Karpas-422 (cell line): ENCODE measurements at regions not wholly inside any gene's neighbourhood (a gene's known extent, or its start where the extent isn't known, plus 50 kb on each side); places are given as distances from the start of the nearest gene placed in this dataset.

Experiments
- DNase-seq: peaks from one replicate; pipeline ENCODE4 v3.0.0-alpha.2; 2015
- H2AFZ ChIP-seq: fragments of 200-600 bp; sonication (generic); 2 replicates; pipeline ENCODE4 v1.6.1; 2014; ENCODE audit warnings: antibody characterized with exemption, low read length, mixed read lengths
- H3K27ac ChIP-seq: fragments of 200-600 bp; sonication (generic); 2 replicates; pipeline ENCODE4 v1.5.1; 2014; ENCODE audit warnings: mild to moderate bottlenecking, low read length, moderate library complexity
- H3K27me3 ChIP-seq: fragments of 200-600 bp; sonication (generic); 2 replicates; pipeline ENCODE4 v1.6.1; 2014; ENCODE audit warnings: low read length, mixed read lengths
- H3K36me3 ChIP-seq: fragments of 200-600 bp; sonication (generic); 2 replicates; pipeline ENCODE4 v1.6.1; 2014; ENCODE audit warnings: low read length, mixed read lengths; ENCODE audit not compliant: insufficient read depth
- H3K4me1 ChIP-seq: fragments of 200-600 bp; sonication (generic); 2 replicates; pipeline ENCODE4 v1.6.1; 2014; ENCODE audit warnings: mild to moderate bottlenecking, low read length, mixed read lengths
- H3K4me2 ChIP-seq: fragments of 200-600 bp; sonication (generic); 2 replicates; pipeline ENCODE4 v1.6.1; 2014; ENCODE audit warnings: low read length, low read depth, mild to moderate bottlenecking; ENCODE audit not compliant: poor library complexity, severe bottlenecking
- H3K4me3 ChIP-seq: fragments of 200-600 bp; sonication (generic); 2 replicates; pipeline ENCODE4 v1.5.1; 2014; ENCODE audit warnings: mild to moderate bottlenecking, antibody characterized with exemption, low read length, mixed read lengths
- H3K79me2 ChIP-seq: fragments of 200-600 bp; sonication (generic); 2 replicates; pipeline ENCODE4 v1.6.1; 2014; ENCODE audit warnings: mild to moderate bottlenecking, low read length, mixed read lengths
- H3K9ac ChIP-seq: fragments of 200-600 bp; sonication (generic); 2 replicates; pipeline ENCODE4 v1.6.0; 2014; ENCODE audit warnings: low read length
- H3K9me2 ChIP-seq: fragments of 200-600 bp; sonication (generic), shearing (Covaris generic); replicated peaks from 2 replicates; pipeline ENCODE4 v1.6.0; 2014; ENCODE audit warnings: mild to moderate bottlenecking, low read length, moderate library complexity; ENCODE audit not compliant: insufficient read depth
- H3K9me3 ChIP-seq: fragments of 300-700, 200-600 bp; sonication (generic); 2 replicates; pipeline ENCODE4 v1.6.1; 2014; ENCODE audit warnings: low read length, mixed read lengths
- H4K20me1 ChIP-seq: fragments of 200-600 bp; sonication (generic); 2 replicates; pipeline ENCODE4 v1.6.1; 2014; ENCODE audit warnings: mild to moderate bottlenecking, antibody characterized with exemption, low read length, low read depth; ENCODE audit not compliant: insufficient read depth

DNA sequence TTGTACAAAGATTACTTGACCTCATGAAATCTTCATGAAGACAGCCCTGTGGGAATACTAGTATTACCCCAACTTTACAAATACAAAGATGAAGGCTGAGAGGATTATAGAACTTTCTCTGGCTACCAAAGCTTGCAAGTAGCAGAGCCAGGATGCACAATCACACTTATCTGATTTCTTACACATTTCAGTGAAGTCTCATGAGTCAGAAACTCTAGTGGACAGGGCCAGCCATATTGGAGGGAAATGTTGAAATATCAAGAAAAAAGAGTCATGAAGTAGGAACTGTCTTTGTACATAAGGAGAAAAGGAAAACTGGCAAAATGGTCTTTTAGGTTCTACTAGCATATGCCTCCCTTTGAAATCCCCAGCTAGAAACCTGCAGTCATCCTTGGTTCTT is 369.6 kb upstream of the WWC1 start:
- Histone ChIP-seq H4K20me1 (no peaks in the 10 kb centered on the region), H3K9ac (no peak overlapping the region), H3K36me3 (no peaks in the 10 kb centered on the region), H3K4me3 (no peak overlapping the region), H3K9me3 (no peaks in the 10 kb centered on the region), H3K4me1 (no peaks in the 10 kb centered on the region), H3K4me2 (no peak overlapping the region), H2AFZ (no peak overlapping the region), H3K27me3 (no peaks in the 10 kb centered on the region), H3K79me2 (no peaks in the 10 kb centered on the region), H3K9me2 (no peaks in the 10 kb centered on the region), H3K27ac (no peak overlapping the region)
- DNase-seq: no peak

DNA sequence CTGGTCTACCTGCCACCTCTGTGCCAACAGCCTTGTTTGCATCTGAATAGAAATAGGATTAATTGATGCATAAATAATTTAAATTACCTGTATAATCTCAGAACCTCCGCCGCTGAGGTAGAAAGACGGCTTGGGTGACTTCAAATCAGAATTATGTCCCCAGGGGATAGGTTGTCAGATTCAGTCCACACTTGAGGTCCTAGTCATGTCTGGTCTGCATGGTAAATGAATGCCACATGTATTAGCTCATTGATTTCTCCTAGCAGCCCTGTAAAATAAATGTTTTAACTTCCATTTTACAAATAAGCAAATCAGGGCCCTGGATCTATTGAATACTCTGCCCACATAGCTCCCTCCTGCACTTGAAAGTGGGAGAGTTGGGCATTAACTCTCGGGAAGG is 368.0 kb upstream of the WWC1 start:
- no peaks in the 10 kb centered on the region for H3K4me1 ChIP-seq
- no peaks in the 10 kb centered on the region for H3K9me2 ChIP-seq
- no peaks in the 10 kb centered on the region for H4K20me1 ChIP-seq
- no peak overlapping the region for H3K4me2 ChIP-seq
- DNase-seq: no peak
- H3K79me2 ChIP-seq: no peaks in the 10 kb centered on the region
- no peak overlapping the region for H3K27ac ChIP-seq
- no peaks in the 10 kb centered on the region for H3K9me3 ChIP-seq
- no peak overlapping the region for H3K4me3 ChIP-seq
- no peak overlapping the region for H2AFZ ChIP-seq
- H3K27me3 ChIP-seq: no peaks in the 10 kb centered on the region
- H3K9ac ChIP-seq: no peak overlapping the region
- H3K36me3 ChIP-seq: no peaks in the 10 kb centered on the region

DNA sequence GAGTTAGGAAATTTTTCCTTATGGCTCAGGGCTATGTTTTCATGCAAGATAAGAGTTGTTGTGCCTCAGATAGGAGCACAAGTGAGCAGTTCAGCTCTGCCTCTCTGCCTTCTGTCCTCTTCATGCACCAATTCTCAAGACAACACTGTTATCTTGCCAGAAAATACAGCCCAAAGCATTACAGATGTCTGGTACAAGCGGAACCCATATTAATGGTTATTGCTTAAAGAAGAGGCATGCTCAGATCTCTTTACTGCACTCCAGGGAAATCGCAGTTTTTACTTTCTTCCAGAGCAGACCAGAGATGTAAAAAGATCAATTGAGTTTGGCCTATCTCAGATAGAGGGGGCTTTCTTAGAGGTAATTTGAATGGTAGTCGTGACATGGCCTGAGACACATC is 361.6 kb upstream of the WWC1 start:
- Histone ChIP-seq H3K9ac (no peak overlapping the region), H3K36me3 (no peaks in the 10 kb centered on the region), H2AFZ (no peak overlapping the region), H4K20me1 (no peaks in the 10 kb centered on the region), H3K9me3 (no peaks in the 10 kb centered on the region), H3K79me2 (no peaks in the 10 kb centered on the region), H3K9me2 (no peaks in the 10 kb centered on the region), H3K4me1 (no peaks in the 10 kb centered on the region), H3K27me3 (no peaks in the 10 kb centered on the region), H3K27ac (no peak overlapping the region), H3K4me3 (no peak overlapping the region), H3K4me2 (no peak overlapping the region)
- DNase-seq: no peak

DNA sequence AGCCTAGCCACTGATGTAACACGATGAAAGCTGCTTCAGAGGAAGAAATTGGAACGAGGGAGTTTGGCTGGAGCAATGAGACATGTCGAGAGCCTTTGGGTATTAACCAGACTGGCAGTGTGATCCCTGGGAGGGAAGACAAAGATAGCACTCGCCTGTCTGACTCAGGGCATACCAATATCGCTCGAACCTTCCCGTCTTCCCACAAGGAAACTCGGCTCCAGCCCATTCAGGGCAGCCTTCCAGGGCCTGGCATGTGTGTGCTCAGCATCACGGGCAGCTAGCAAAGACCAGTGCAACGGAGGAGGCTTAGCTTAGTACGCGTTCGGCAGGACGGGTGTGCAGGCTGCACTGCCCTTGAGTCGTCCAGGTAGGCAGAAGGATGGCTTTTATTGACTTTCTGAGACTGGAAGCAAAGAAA is 356.9 kb upstream of the WWC1 start:
- H3K27ac ChIP-seq: no peak overlapping the region
- H2AFZ ChIP-seq: no peak overlapping the region
- H3K27me3 ChIP-seq: no peaks in the 10 kb centered on the region
- H3K4me2 ChIP-seq: no peak overlapping the region
- H3K4me1 ChIP-seq: no peaks in the 10 kb centered on the region
- no peaks in the 10 kb centered on the region for H3K9me2 ChIP-seq
- no peak overlapping the region for H3K9ac ChIP-seq
- no peak for DNase-seq
- no peaks in the 10 kb centered on the region for H4K20me1 ChIP-seq
- H3K9me3 ChIP-seq: no peaks in the 10 kb centered on the region
- H3K79me2 ChIP-seq: no peaks in the 10 kb centered on the region
- no peak overlapping the region for H3K4me3 ChIP-seq
- H3K36me3 ChIP-seq: no peaks in the 10 kb centered on the region

DNA sequence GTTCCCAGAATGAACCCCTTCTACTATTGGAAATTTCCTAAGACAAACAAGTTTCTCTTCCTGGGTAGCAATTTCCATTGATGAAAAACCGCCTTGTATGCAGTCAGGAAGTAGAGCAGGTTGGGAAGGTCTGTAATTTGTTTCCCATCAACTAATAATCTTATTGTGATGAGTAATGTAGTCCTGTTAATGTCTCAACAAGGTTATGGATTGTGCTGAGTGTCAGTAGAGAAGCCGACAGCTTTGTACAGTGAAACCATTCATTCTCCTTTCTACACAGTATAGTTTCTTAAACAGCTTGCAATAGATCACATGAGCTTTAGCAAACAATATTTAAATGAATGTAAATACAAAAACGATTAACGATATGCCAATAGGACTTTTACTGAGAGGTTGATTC is 355.4 kb upstream of the WWC1 start:
- no peak overlapping the region for H3K27ac ChIP-seq
- H3K79me2 ChIP-seq: no peaks in the 10 kb centered on the region
- no peak overlapping the region for H3K4me3 ChIP-seq
- DNase-seq: no peak
- no peaks in the 10 kb centered on the region for H3K27me3 ChIP-seq
- no peaks in the 10 kb centered on the region for H4K20me1 ChIP-seq
- H2AFZ ChIP-seq: no peak overlapping the region
- no peaks in the 10 kb centered on the region for H3K4me1 ChIP-seq
- H3K9me3 ChIP-seq: no peaks in the 10 kb centered on the region
- H3K9ac ChIP-seq: no peak overlapping the region
- H3K36me3 ChIP-seq: no peaks in the 10 kb centered on the region
- no peaks in the 10 kb centered on the region for H3K9me2 ChIP-seq
- H3K4me2 ChIP-seq: no peak overlapping the region

- H3K9me3 ChIP-seq: no peaks in the 10 kb centered on the region
- DNase-seq: no peak
- H3K9ac ChIP-seq: no peak overlapping the region
- no peak overlapping the region for H2AFZ ChIP-seq
- H3K4me1 ChIP-seq: no peaks in the 10 kb centered on the region
- no peak overlapping the region for H3K4me3 ChIP-seq
- no peaks in the 10 kb centered on the region for H3K9me2 ChIP-seq
- H3K27me3 ChIP-seq: no peaks in the 10 kb centered on the region
- no peaks in the 10 kb centered on the region for H4K20me1 ChIP-seq
- no peaks in the 10 kb centered on the region for H3K79me2 ChIP-seq
- no peaks in the 10 kb centered on the region for H3K36me3 ChIP-seq
- no peak overlapping the region for H3K4me2 ChIP-seq
- no peak overlapping the region for H3K27ac ChIP-seq
Observed at GRCh38 chr5:167936944-167937634, 354.4 kb upstream of the WWC1 start.

GRCh38 chr5:167937635-167937998 is 353.8 kb upstream of the WWC1 start:
- H3K9me3 ChIP-seq: no peaks in the 10 kb centered on the region
- DNase-seq: no peak
- H3K4me2 ChIP-seq: no peak overlapping the region
- H3K27me3 ChIP-seq: no peaks in the 10 kb centered on the region
- H3K79me2 ChIP-seq: no peaks in the 10 kb centered on the region
- no peak overlapping the region for H3K4me3 ChIP-seq
- no peak overlapping the region for H3K27ac ChIP-seq
- no peak overlapping the region for H2AFZ ChIP-seq
- H3K36me3 ChIP-seq: no peaks in the 10 kb centered on the region
- H4K20me1 ChIP-seq: no peaks in the 10 kb centered on the region
- no peaks in the 10 kb centered on the region for H3K4me1 ChIP-seq
- H3K9ac ChIP-seq: no peak overlapping the region
- no peaks in the 10 kb centered on the region for H3K9me2 ChIP-seq

- Histone ChIP-seq H3K36me3 (no peaks in the 10 kb centered on the region), H4K20me1 (no peaks in the 10 kb centered on the region), H2AFZ (no peak overlapping the region), H3K4me2 (no peak overlapping the region), H3K79me2 (no peaks in the 10 kb centered on the region), H3K4me3 (no peak overlapping the region), H3K9me3 (no peaks in the 10 kb centered on the region), H3K27me3 (no peaks in the 10 kb centered on the region), H3K9ac (no peak overlapping the region), H3K4me1 (no peaks in the 10 kb centered on the region), H3K9me2 (no peaks in the 10 kb centered on the region), H3K27ac (no peak overlapping the region)
- no peak for DNase-seq
Observed at GRCh38 chr5:167939686-167940085, 351.8 kb upstream of the WWC1 start.

GRCh38 chr5:167940911-167941310 is 350.5 kb upstream of the WWC1 start:
- Histone ChIP-seq H3K9me3 (no peaks in the 10 kb centered on the region), H3K79me2 (no peaks in the 10 kb centered on the region), H3K4me2 (no peak overlapping the region), H2AFZ (no peak overlapping the region), H3K4me1 (no peaks in the 10 kb centered on the region), H3K36me3 (no peaks in the 10 kb centered on the region), H3K9ac (no peak overlapping the region), H3K4me3 (no peak overlapping the region), H3K9me2 (no peaks in the 10 kb centered on the region), H4K20me1 (no peaks in the 10 kb centered on the region), H3K27ac (no peak overlapping the region), H3K27me3 (no peaks in the 10 kb centered on the region)
- no peak for DNase-seq
